ENCODE measurements at regions not wholly inside any gene's neighbourhood (a gene's known extent, or its start where the extent isn't known, plus 50 kb on each side); places are given as distances from the start of the nearest gene placed in this dataset.
A peak's percentile ranks its signal among the peaks of the same experiment; 100 is the strongest.

DNA sequence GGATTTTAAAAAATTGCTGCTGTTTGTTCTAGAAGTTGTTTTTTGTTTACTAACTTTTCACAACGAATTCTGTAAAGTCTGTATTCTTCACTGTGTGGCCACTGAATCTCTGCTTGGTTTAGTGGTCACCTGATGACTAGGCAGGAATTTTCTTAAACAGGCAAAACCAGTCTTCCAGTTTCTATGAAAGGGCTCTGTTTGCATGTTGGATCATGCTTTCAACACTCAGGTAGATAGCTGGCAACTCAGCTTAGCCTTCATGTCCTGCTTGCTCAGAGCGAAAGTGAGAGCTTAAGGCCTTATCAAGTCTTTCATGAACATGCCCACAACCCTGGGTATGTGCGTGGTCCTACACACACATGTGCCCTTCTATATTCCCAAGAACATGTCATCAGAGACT, 52.4 kb upstream of the CCDC190 start:
- Histone ChIP-seq H3K9me2 (replicated peaks; ENCODE audit: low read length) (no peaks in the 10 kb centered on the region), H3K36me3 (ENCODE audit: low read depth, low read length) (0 out of 2 replicates have a peak, but pooled peaks cover 4% of the 10 kb centered on the region), H3K4me3 (ENCODE audit: low read length) (no peak overlapping the region), H3F3A (ENCODE audit: low read length, unreplicated experiment) (peaks cover 3% of the 10 kb centered on the region), H3K79me2 (ENCODE audit: low read length) (no peaks in the 10 kb centered on the region), H3K9me3 (ENCODE audit: low read length) (peaks cover 4% of the 10 kb centered on the region; the same call in 1 of the 2 replicates), H3K9ac (ENCODE audit: low read length) (peak overlapping the region; percentile 34), H3K27ac (ENCODE audit: low read length) (peak overlapping the region; percentile 86), H3K4me2 (ENCODE audit: low read length) (peak overlapping the region; percentile 27), H3K4me1 (ENCODE audit: insufficient read depth, low read length) (peaks cover 33% of the 10 kb centered on the region), H2AFZ (ENCODE audit: low read length) (peak overlapping the region; percentile 11; the same call in 1 of the 2 replicates), H4K20me1 (ENCODE audit: low read length) (no peaks in the 10 kb centered on the region), H3K27me3 (ENCODE audit: low read length) (no peaks in the 10 kb centered on the region)
- intact Hi-C loops (cut with micrococcal nuclease), result no loop called here
- CTCF ChIA-PET, result no interaction called here
- POLR2A ChIA-PET (ENCODE audit: unreplicated experiment), result interaction anchor here (0.8 kb wide), 1 partner anchor 158 kb away, joined by 6 read pairs; no protein-coding TSS in a partner anchor
- TF ChIP-seq EZH2 (IDR thresholded peaks at IDR 0.05; ENCODE audit: low read length, unreplicated experiment) (no peak), EZH2phosphoT487 (IDR thresholded peaks at IDR 0.05; ENCODE audit: borderline replicate concordance, low read length) (no peak)
- TF ChIP-seq, protein P1, sequence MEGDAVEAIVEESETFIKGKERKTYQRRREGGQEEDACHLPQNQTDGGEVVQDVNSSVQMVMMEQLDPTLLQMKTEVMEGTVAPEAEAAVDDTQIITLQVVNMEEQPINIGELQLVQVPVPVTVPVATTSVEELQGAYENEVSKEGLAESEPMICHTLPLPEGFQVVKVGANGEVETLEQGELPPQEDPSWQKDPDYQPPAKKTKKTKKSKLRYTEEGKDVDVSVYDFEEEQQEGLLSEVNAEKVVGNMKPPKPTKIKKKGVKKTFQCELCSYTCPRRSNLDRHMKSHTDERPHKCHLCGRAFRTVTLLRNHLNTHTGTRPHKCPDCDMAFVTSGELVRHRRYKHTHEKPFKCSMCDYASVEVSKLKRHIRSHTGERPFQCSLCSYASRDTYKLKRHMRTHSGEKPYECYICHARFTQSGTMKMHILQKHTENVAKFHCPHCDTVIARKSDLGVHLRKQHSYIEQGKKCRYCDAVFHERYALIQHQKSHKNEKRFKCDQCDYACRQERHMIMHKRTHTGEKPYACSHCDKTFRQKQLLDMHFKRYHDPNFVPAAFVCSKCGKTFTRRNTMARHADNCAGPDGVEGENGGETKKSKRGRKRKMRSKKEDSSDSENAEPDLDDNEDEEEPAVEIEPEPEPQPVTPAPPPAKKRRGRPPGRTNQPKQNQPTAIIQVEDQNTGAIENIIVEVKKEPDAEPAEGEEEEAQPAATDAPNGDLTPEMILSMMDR (conservative IDR thresholded peaks at IDR 0.05; ENCODE audit: low read depth, low read length), result no peak
- BruUV-seq (replicated peaks), result no TSS peak
- DNase-seq (peak; percentile 93), ATAC-seq (peak; percentile 49)

DNA sequence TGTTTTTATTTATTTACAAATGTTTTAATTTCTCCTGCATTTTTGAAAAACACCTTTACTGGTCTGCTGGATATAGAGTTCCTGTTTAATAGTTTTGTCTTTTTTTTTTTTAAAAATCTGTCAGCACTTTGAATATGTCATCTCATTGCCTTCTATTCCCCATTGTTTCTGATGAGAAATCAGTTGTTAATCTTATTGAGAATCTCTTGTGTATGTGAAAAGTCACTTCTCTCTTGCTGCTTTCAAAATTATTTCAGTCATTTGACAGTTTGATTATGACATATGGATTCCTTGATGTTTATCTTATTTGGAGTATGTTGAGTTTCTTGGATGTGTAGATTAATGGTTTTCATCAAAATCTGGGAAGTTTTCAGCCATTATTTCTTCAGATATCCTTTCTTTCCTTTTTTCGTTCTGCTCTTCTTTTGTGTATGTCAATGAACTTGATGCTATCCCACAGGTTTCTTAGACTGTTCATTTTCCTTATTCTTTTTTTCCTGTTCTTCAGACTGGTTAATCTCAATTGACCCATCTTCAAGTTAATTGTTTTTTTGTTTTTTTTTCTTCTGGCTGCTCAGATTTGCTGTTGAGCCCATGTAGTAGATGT, 51.2 kb upstream of the CCDC190 start:
- Histone ChIP-seq H3K4me2 (ENCODE audit: low read length) (no peak overlapping the region), H3K27ac (ENCODE audit: low read length) (peak overlapping the region; percentile 86), H3K4me3 (ENCODE audit: low read length) (no peak overlapping the region), H4K20me1 (ENCODE audit: low read length) (no peaks in the 10 kb centered on the region), H3K4me1 (ENCODE audit: insufficient read depth, low read length) (peaks cover 45% of the 10 kb centered on the region), H3K9ac (ENCODE audit: low read length) (peak overlapping the region; percentile 15; the same call in 1 of the 2 replicates), H3K27me3 (ENCODE audit: low read length) (no peaks in the 10 kb centered on the region), H3K9me3 (ENCODE audit: low read length) (peaks cover 4% of the 10 kb centered on the region; the same call in 1 of the 2 replicates), H2AFZ (ENCODE audit: low read length) (no peak overlapping the region), H3K36me3 (ENCODE audit: low read depth, low read length) (0 out of 2 replicates have a peak, but pooled peaks cover 4% of the 10 kb centered on the region), H3F3A (ENCODE audit: low read length, unreplicated experiment) (peaks cover 3% of the 10 kb centered on the region), H3K9me2 (replicated peaks; ENCODE audit: low read length) (no peaks in the 10 kb centered on the region), H3K79me2 (ENCODE audit: low read length) (no peaks in the 10 kb centered on the region)
- ATAC-seq (no peak), DNase-seq (no peak)
- TF ChIP-seq EZH2phosphoT487 (IDR thresholded peaks at IDR 0.05; ENCODE audit: borderline replicate concordance, low read length) (no peak), EZH2 (IDR thresholded peaks at IDR 0.05; ENCODE audit: low read length, unreplicated experiment) (no peak)
- TF ChIP-seq, protein P1 (conservative IDR thresholded peaks at IDR 0.05; ENCODE audit: low read depth, low read length), result no peak
- CTCF ChIA-PET, result no interaction called here
- BruUV-seq (replicated peaks), result no TSS peak
- intact Hi-C loops (cut with micrococcal nuclease), result no loop called here
- POLR2A ChIA-PET (ENCODE audit: unreplicated experiment), result no interaction called here

Data from PC-3 (cell line).